WTC11 (cell line): ENCODE measurements at regions not wholly inside any gene's neighbourhood (a gene's known extent, or its start where the extent isn't known, plus 50 kb on each side); places are given as distances from the start of the nearest gene placed in this dataset.

ENCODE experiments used
- CTCF ChIP-seq: fragments of 200-600 bp; IDR thresholded peaks from 2 replicates; pipeline ENCODE4 v1.8.0; 2022; ENCODE audit warnings: antibody characterized with exemption
- TF ChIP-seq, protein P1 (sequence below): fragments of 250-450 bp; sonication (Bioruptor Pico); IDR thresholded peaks from 2 replicates; pipeline ENCODE4 v1.9.0; 2021; ENCODE audit warnings: mild to moderate bottlenecking, borderline replicate concordance

- TF ChIP-seq CTCF, result no peak
- TF ChIP-seq, protein P1, sequence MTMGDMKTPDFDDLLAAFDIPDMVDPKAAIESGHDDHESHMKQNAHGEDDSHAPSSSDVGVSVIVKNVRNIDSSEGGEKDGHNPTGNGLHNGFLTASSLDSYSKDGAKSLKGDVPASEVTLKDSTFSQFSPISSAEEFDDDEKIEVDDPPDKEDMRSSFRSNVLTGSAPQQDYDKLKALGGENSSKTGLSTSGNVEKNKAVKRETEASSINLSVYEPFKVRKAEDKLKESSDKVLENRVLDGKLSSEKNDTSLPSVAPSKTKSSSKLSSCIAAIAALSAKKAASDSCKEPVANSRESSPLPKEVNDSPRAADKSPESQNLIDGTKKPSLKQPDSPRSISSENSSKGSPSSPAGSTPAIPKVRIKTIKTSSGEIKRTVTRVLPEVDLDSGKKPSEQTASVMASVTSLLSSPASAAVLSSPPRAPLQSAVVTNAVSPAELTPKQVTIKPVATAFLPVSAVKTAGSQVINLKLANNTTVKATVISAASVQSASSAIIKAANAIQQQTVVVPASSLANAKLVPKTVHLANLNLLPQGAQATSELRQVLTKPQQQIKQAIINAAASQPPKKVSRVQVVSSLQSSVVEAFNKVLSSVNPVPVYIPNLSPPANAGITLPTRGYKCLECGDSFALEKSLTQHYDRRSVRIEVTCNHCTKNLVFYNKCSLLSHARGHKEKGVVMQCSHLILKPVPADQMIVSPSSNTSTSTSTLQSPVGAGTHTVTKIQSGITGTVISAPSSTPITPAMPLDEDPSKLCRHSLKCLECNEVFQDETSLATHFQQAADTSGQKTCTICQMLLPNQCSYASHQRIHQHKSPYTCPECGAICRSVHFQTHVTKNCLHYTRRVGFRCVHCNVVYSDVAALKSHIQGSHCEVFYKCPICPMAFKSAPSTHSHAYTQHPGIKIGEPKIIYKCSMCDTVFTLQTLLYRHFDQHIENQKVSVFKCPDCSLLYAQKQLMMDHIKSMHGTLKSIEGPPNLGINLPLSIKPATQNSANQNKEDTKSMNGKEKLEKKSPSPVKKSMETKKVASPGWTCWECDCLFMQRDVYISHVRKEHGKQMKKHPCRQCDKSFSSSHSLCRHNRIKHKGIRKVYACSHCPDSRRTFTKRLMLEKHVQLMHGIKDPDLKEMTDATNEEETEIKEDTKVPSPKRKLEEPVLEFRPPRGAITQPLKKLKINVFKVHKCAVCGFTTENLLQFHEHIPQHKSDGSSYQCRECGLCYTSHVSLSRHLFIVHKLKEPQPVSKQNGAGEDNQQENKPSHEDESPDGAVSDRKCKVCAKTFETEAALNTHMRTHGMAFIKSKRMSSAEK (CRISPR knock-in tag), result no peak
Observed at GRCh38 chr13:104895521-104895920, 1639.9 kb downstream of the EFNB2 start.
